ENCODE measurements at regions not wholly inside any gene's neighbourhood (a gene's known extent, or its start where the extent isn't known, plus 50 kb on each side); places are given as distances from the start of the nearest gene placed in this dataset.

DNA sequence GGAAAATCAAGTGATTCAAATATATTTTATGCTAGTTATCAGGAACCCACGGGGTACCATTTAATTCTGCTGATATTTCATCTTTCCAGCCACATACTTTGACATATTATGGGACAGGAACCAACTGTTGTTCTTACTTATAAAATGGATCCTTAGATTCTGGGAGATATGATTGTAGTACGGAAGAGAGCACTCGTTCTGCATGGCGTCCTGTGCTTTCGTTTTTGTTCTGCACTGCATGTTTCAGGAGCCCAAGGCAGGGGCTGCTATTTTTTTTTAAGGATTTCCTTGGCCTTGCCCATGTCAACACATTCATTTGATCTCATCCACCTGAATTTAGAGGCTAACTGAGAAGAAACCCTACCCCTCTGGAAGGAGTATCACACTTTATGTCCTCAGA is 245.5 kb upstream of the TLL1 start:
- intact Hi-C loops (cut with DNase I), result no loop called here
- H3K4me3 ChIP-seq, result no peak overlapping the region
- H3K9me3 ChIP-seq, result no peaks in the 10 kb centered on the region
- TF ChIP-seq CTCF (IDR thresholded peaks at IDR 0.05), result no peak
- H3K36me3 ChIP-seq, result no peaks in the 10 kb centered on the region
- H3K4me1 ChIP-seq, result no peaks in the 10 kb centered on the region
- H3K27ac ChIP-seq, result no peak overlapping the region
- DNase-seq (ENCODE audit: low spot score in 2 of 2), result no peak
- no peaks in the 10 kb centered on the region for H3K27me3 ChIP-seq

DNA sequence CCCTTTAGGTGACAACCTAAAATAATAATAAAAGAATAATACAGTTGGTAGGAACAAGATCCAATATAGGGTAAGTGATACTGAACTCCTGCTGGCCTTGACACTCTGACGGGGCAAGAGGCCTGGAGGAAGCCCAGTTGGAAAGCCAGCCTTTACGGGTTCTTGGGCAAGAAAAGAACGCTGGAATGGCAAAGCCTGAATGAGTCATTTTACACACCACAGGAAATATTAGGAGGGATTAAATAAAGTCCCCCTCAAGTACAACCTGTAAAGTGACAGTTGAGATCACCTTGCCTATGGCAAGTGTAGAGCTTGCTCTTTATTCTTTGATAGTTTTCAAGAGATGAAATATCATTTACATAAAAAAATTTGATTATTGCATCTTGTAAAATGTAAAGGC is 244.5 kb upstream of the TLL1 start:
- Histone ChIP-seq H3K4me1 (no peaks in the 10 kb centered on the region), H3K36me3 (no peaks in the 10 kb centered on the region), H3K27me3 (no peaks in the 10 kb centered on the region), H3K27ac (no peak overlapping the region), H3K4me3 (no peak overlapping the region), H3K9me3 (no peaks in the 10 kb centered on the region)
- no peak for TF ChIP-seq CTCF (IDR thresholded peaks at IDR 0.05)
- intact Hi-C loops (cut with DNase I), result no loop called here
- no peak for DNase-seq (ENCODE audit: low spot score in 2 of 2)

- no peak overlapping the region for H3K27ac ChIP-seq
- H3K36me3 ChIP-seq, result no peaks in the 10 kb centered on the region
- H3K4me3 ChIP-seq, result no peak overlapping the region
- H3K4me1 ChIP-seq, result no peaks in the 10 kb centered on the region
- intact Hi-C loops (cut with DNase I), result no loop called here
- H3K27me3 ChIP-seq, result no peaks in the 10 kb centered on the region
- no peak for DNase-seq (ENCODE audit: low spot score in 2 of 2)
- no peaks in the 10 kb centered on the region for H3K9me3 ChIP-seq
- no peak for TF ChIP-seq CTCF (IDR thresholded peaks at IDR 0.05)
Observed at GRCh38 chr4:165630671-165631070, 242.4 kb upstream of the TLL1 start.

- TF ChIP-seq CTCF (IDR thresholded peaks at IDR 0.05), result no peak
- no peak overlapping the region for H3K27ac ChIP-seq
- no peaks in the 10 kb centered on the region for H3K27me3 ChIP-seq
- DNase-seq (ENCODE audit: low spot score in 2 of 2), result no peak
- no peak overlapping the region for H3K4me3 ChIP-seq
- H3K4me1 ChIP-seq, result no peaks in the 10 kb centered on the region
- no peaks in the 10 kb centered on the region for H3K36me3 ChIP-seq
- H3K9me3 ChIP-seq, result no peaks in the 10 kb centered on the region
- intact Hi-C loops (cut with DNase I), result no loop called here
Observed at GRCh38 chr4:165631208-165631894, 241.7 kb upstream of the TLL1 start.

DNA sequence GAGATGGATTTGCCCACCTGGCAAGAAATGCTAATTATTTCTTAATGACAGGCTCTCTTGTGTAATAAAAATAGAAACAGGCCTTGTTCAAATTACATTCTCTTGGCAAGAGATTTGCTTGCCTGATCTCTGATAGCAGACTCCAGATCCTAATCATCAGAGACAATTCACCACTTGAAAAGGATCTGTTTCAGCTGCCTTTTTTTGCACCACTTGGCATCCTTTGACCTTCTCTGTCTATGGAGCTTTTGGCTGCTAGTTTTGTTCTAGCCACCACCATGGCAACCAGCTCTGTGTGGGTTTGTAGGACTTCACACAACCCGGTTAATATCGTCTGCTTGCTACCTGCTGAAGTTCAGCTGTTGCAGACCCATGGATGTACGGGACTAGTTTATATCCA is 241.1 kb upstream of the TLL1 start:
- Histone ChIP-seq H3K27ac (no peak overlapping the region), H3K9me3 (no peaks in the 10 kb centered on the region), H3K4me3 (no peak overlapping the region), H3K36me3 (no peaks in the 10 kb centered on the region), H3K4me1 (no peaks in the 10 kb centered on the region), H3K27me3 (no peaks in the 10 kb centered on the region)
- intact Hi-C loops (cut with DNase I), result no loop called here
- DNase-seq (ENCODE audit: low spot score in 2 of 2), result no peak
- TF ChIP-seq CTCF (IDR thresholded peaks at IDR 0.05), result no peak

DNA sequence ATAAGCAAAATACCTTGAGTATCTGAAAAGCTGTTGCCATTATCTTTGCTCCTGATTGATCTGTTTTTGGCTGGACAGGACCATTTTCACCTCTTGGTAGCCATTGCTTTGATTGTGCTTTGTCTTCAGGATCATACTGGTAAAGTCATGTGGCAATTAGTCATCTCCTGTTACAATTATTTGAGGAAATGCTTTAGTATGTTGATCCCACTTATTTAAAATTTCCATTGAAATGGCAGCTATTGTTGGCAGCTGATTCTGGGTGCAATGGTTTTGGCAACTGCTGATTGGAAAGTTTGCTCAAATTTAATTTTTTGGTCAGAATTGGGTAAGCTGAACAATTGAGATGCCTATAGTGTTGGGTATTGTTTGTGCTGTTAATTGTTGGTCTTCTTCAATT is 238.3 kb upstream of the TLL1 start:
- DNase-seq (ENCODE audit: low spot score in 2 of 2), result no peak
- intact Hi-C loops (cut with DNase I), result no loop called here
- no peak overlapping the region for H3K4me3 ChIP-seq
- H3K27me3 ChIP-seq, result no peaks in the 10 kb centered on the region
- H3K4me1 ChIP-seq, result no peaks in the 10 kb centered on the region
- no peak for TF ChIP-seq CTCF (IDR thresholded peaks at IDR 0.05)
- no peaks in the 10 kb centered on the region for H3K36me3 ChIP-seq
- no peaks in the 10 kb centered on the region for H3K9me3 ChIP-seq
- no peak overlapping the region for H3K27ac ChIP-seq

All from ascending aorta (tissue), 2 donors.